ENCODE measurements at regions not wholly inside any gene's neighbourhood (a gene's known extent, or its start where the extent isn't known, plus 50 kb on each side); places are given as distances from the start of the nearest gene placed in this dataset.
"Not testable (repeated sequence)": the region's sequence is repeated elsewhere in the genome, so short reads cannot be mapped to it uniquely, and the experiment has no call there.

GRCh38 chr4:162938738-162939485 lies 227.8 kb downstream of the NAF1 start:
- no peak for DNase-seq

DNA sequence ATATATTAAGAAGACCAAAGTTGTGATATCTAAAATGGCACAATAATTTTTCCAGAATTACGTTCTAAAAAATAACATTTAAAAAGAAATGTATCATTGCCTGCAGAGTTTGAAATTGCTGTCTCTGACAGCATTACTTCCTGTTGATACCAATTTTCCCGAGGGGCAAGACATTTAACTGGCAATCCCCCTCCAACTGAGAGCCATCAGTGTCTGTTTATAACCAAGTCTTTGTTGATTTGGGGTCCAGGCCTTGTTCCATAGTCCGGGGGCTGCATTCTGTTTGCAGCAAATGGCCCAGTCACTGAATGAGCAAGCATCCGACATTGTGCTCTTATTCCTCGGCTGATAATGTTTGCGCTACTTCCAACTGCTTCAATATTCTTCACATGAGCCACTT lies 231.5 kb downstream of the NAF1 start:
- no peak for DNase-seq

DNA sequence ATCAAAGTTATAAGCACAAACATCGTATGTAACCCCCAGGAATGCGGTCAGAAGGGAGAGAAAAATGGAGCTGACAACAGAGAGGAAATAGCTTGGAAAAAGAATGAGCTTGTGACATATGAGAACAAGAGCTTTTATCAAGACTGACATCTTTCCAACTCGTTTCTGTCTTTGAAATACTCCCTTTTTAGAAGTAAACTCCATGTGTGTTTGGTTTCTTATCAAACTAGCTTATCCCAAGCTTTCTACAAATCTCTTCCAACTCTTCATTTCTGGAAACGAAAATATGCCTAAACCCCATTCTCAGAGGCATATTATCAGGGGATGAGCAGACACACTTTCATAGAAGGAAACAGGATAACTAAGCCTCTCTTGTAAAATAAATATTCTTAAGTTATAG lies 235.4 kb downstream of the NAF1 start:
- no peak for DNase-seq

DNA sequence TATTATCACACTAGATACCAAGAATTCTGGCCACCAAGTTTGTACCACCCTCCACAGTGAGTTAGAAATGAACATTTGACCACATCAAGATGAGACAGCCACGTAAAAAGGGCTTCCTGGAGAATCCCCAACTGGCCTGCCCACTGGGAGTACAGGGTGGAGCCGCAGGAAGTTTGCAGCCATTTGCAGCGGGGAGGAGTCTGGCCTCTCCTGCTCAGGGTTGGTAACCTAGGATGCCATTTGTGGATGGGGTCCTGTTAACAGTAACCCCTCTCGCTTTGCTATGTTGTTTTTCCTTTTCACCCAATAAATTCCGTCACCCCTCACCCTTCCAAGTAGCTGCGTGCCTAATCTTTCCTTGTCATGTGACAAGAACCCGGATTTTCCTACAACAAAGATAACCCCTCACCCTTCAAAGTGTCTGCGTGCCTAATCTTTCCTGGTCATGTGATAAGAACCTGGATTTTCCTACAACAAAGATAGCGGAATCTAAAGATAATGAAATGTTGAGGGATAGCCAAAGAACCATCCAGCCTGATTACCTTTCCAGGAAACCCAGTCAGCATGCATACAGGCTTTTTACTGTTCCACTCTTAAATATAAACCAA lies 245.4 kb downstream of the NAF1 start:
- DNase-seq, result no peak

- DNase-seq, result no peak
Measured at GRCh38 chr4:162920649-162921048, 246.0 kb downstream of the NAF1 start.

DNA sequence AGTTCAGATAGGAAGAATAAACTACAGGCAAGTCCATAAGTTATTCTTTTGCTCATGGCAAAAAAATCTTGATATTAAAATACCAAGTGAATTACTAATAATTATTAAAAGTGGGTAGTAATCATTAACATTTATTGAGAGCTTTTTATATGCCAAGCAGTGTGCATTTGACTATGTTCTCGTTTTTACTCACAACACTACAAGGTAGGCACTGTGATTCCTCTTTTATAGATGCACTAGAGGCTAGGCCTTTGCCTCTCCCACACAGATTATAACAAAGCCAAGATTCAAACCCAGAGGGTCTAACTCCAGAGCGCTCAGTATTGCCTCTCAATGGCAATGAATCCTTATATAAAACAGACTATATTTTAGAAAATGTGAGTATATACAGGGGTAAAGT lies 254.2 kb downstream of the NAF1 start:
- no peak for DNase-seq

DNA sequence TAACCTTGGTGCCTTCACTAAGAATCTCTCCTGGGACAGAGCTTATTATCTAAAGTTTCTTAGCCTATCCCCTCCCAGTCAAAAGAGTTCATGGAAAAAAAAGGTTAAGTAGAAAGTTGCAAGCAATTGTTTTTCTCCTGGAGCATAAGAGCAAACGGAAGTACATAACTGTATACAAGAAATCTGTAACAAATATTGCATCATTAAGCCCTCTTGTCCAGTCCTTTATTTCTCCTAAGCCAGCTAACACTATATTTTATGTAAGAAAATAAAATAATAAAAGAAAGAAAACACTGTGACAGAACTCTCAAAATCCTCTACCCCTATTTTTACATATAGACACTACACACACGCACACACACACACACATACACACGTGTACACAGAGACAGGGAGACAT lies 255.3 kb downstream of the NAF1 start:
- DNase-seq, result no peak

- DNase-seq, result no peak
Measured at GRCh38 chr4:162909952-162910351, 256.7 kb downstream of the NAF1 start.

DNA sequence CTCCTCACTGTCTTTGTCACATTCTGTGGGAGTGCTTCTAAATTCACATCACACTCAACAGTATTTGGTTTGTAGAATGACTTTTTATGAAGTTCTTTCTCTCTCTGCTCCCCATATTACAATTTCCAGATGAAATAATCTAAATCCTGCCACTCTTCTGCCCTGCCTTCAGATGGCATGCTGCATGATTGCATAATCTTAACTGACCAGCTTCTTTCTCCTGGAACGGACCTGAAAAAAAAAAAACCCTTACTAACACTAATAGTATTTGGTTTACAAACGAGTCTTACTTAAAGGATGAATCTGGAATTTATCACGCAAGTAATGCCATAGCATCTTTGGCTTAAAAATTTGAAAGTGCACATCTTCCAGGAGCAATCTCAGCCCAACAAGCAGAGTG lies 272.3 kb downstream of the NAF1 start:
- no peak for DNase-seq

- DNase-seq, result peak in 1 of 5 donors; percentile 45
Measured at GRCh38 chr4:162891788-162892707, 274.6 kb downstream of the NAF1 start.

DNA sequence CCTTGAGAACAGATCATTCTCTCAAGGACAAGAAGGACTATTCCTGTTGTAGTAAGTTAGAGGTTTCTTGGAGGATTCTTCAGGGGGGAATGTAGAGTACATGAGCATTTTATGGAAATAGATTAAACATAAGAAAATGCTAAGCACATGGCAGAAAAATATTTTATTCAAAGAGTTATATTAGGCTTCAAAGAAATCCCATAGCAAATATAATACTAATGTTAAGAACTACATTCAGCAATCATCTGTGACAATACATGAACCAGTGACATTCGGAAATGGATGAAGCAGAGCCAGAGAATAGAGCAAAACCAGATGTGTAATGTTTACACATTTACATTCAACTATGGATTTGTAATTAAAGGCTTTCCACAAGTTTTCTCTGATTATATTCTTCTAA lies 288.6 kb downstream of the NAF1 start:
- no peak for DNase-seq

DNA sequence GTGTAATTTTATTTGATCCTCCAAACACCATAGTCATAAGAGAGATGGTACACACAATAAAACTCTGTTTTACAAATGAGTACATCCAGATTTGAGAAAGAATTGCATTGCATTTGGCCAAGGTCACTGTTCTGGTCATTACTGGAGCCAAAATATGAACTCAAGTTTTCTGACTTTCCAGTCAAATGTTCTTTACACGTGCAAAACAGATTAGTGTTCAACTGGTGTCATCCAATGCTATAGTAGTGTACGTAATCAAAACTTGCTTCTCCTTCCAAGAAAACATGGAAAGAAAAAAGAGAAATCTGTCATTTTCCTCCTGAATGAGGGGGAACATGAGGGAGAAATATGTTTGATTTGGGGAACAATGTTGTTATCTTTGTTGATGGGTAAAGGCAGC lies 291.9 kb downstream of the NAF1 start:
- DNase-seq, result no peak

DNA sequence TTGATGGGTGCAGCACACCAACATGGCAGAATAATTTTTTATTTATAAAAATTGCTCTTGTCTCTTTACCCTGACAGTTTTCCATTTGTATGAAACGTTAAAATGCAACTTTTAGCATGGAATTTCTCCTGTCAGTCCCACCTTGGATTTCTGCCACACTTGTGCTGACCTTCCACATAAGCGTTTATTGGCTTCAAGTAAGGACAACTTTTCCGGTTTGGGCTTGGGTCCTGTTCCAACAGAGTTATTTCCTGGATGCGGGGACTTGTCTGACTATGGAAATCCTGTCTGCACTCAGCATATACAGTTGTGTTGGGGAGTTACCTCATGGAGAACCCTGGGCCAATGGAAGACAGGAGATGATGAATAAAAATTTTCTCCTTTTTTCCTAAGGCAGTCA lies 294.7 kb downstream of the NAF1 start:
- no peak for DNase-seq

GRCh38 chr4:162869157-162869556 lies 297.5 kb downstream of the NAF1 start:
- no peak for DNase-seq

DNA sequence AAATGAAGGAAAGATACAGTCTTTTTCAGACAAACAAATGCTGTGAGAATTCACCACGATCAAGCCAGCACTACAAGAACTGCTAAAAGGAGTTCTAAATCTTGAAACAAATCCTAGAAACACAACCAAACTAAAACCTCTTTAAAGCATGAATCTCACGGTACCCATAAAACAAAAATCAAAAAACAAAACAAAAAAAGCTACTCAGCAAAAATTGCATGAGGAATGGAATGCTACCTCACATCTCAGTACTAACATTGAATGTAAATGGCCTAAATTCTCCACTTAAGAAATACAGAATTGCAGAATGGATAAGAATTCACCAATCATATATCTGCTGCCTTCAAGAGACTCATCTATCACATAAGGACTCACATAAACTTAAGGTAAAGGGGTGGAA lies 300.1 kb downstream of the NAF1 start:
- no peak for DNase-seq

- DNase-seq, result no peak
Measured at GRCh38 chr4:162865102-162865501, 301.6 kb downstream of the NAF1 start.

DNA sequence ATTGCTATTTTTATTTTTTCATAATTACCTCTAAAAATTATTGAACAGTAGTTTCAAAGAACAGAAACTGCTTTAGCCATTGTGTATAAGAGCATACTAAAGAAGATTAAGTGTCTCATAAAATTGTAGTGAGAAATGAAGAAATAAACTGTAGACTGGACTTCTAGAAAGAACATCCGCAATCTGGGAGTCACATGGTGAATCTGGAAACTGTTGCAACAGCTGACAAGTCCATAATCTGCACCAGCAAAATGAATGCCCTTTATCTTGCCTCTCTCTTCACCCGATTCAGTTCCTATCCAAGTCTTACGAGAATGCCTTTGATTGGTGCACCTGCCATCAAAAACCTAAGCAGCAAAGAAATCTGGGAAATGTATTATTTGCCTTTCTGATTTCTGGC lies 312.9 kb downstream of the NAF1 start:
- no peak for DNase-seq

DNA sequence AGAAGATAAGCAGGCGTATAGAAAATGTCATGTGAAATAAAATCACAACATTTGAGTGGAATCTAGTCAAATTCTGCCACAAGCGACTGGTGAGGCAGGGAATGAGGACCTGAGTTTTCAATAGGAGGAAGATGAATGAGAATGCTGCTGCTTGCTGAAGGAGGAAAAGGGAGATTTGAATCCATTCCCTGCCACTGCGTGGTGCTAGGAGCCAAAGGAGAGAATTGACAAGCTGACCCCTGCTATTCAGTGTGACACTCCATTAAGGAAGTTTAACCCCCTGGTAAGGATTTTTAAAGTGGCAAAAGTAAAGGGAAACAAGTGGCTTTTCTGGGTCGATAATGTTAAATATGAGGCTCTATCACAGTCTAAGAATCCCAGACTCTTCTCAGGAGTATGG lies 314.0 kb downstream of the NAF1 start:
- no peak for DNase-seq

- DNase-seq, result not testable (repeated sequence)
Measured at GRCh38 chr4:162851241-162851758, 315.4 kb downstream of the NAF1 start.

- DNase-seq, result no peak
Measured at GRCh38 chr4:162849937-162850336, 316.8 kb downstream of the NAF1 start.

- no peak for DNase-seq
Measured at GRCh38 chr4:162847945-162848549, 318.6 kb downstream of the NAF1 start.

- DNase-seq, result no peak
Measured at GRCh38 chr4:162841753-162842152, 324.9 kb downstream of the NAF1 start.

DNA sequence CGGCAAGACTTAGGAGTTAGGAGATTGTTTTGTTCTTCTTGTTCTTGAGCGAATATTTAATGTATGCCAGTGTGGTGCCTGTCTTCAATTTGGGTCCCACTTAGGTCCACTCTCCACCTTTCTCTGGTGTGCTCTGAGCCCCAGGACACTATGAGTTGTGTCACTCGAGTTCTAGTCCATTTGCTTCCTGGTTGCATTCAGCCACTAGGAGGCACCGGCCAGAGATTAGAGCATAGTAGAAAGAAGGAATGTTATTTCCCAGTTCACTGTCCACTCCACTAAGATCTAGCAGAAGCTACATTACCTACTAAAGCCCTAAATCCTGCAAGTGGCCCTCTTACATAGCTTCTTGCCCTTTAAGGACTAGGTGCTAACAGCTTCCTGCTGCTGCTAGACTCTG lies 326.9 kb downstream of the NAF1 start:
- no peak for DNase-seq
